Neutrophil (primary cell): ENCODE measurements at regions not wholly inside any gene's neighbourhood (a gene's known extent, or its start where the extent isn't known, plus 50 kb on each side); places are given as distances from the start of the nearest gene placed in this dataset.
"Not testable (repeated sequence)": the region's sequence is repeated elsewhere in the genome, so short reads cannot be mapped to it uniquely, and the experiment has no call there.

ENCODE experiments used
- H3K27ac ChIP-seq: fragments of 200-600 bp; sonication (generic); 2 replicates; pipeline ENCODE4 v1.5.1; 2016; ENCODE audit warnings: mild to moderate bottlenecking, moderate library complexity
- H3K27me3 ChIP-seq: fragments of 200-600 bp; sonication (generic); 2 replicates; pipeline ENCODE4 v1.6.0; 2016; ENCODE audit warnings: mild to moderate bottlenecking
- H3K36me3 ChIP-seq: fragments of 200-600 bp; sonication (generic); 2 replicates; pipeline ENCODE4 v1.5.1; 2017
- H3K4me1 ChIP-seq, 2 experiments: fragments of 200-600 bp in 1 of 2; sonication (generic) in 1 of 2; 1 replicate in 1 of 2; 2 replicates in 1 of 2; pipeline versions ENCODE4 v1.5.1 to v1.6.1; 2013 to 2016; ENCODE audit warnings: low read depth in 1 of 2, low read length in 1 of 2, mild to moderate bottlenecking in 1 of 2, moderate library complexity in 1 of 2; ENCODE audit not compliant: control insufficient read depth in 1 of 2, insufficient read depth in 1 of 2
- H3K4me3 ChIP-seq, 2 experiments: fragments of 200-600 bp in 1 of 2; sonication (generic) in 1 of 2; 1 replicate in 1 of 2; 2 replicates in 1 of 2; pipeline ENCODE4 v1.5.1; 2013 to 2016; ENCODE audit warnings: low read depth in 1 of 2, low read length in 1 of 2, mild to moderate bottlenecking in 1 of 2, moderate library complexity in 1 of 2
- H3K9me3 ChIP-seq: fragments of 200-600 bp; sonication (generic); 2 replicates; pipeline ENCODE4 v1.5.1; 2016
- CTCF ChIP-seq: fragments of 200-600 bp; sonication (generic); IDR thresholded peaks from 2 replicates; pipeline ENCODE4 v1.5.1; 2016; ENCODE audit warnings: antibody characterized with exemption

- H3K36me3 ChIP-seq, H3K27ac ChIP-seq, H3K4me1 ChIP-seq, H3K4me3 ChIP-seq, H3K9me3 ChIP-seq: not testable (repeated sequence)
- H3K27me3 ChIP-seq, result peaks cover 28% of the 10 kb centered on the region
Observed at GRCh38 chr7:27457603-27458565, 204.8 kb downstream of the HIBADH start.

- no peak overlapping the region for H3K27ac ChIP-seq
- no peaks in the 10 kb centered on the region for H3K9me3 ChIP-seq
- no peak overlapping the region for H3K4me3 ChIP-seq
- H3K27me3 ChIP-seq, result peaks cover 37% of the 10 kb centered on the region
- H3K36me3 ChIP-seq, result no peaks in the 10 kb centered on the region
- no peak for TF ChIP-seq CTCF
- H3K4me1 ChIP-seq, result no peaks in the 10 kb centered on the region
Observed at GRCh38 chr7:27459021-27459730, 203.5 kb downstream of the HIBADH start.

- Histone ChIP-seq H3K27me3 (peaks cover 42% of the 10 kb centered on the region), H3K4me1 (no peaks in the 10 kb centered on the region), H3K4me3 (no peak overlapping the region), H3K36me3 (no peaks in the 10 kb centered on the region), H3K9me3 (no peaks in the 10 kb centered on the region), H3K27ac (no peak overlapping the region)
- no peak for TF ChIP-seq CTCF
Observed at GRCh38 chr7:27459731-27460053, 203.0 kb downstream of the HIBADH start.

- Histone ChIP-seq H3K27ac (no peak overlapping the region), H3K27me3 (peaks cover 57% of the 10 kb centered on the region), H3K9me3 (no peaks in the 10 kb centered on the region), H3K36me3 (no peaks in the 10 kb centered on the region), H3K4me3 (no peak overlapping the region), H3K4me1 (no peaks in the 10 kb centered on the region)
- no peak for TF ChIP-seq CTCF
Observed at GRCh38 chr7:27462575-27463270, 200.0 kb downstream of the HIBADH start.

- no peak for TF ChIP-seq CTCF
- Histone ChIP-seq H3K4me3 (no peak overlapping the region), H3K27ac (no peak overlapping the region), H3K36me3 (no peaks in the 10 kb centered on the region), H3K9me3 (no peaks in the 10 kb centered on the region), H3K27me3 (peaks cover 76% of the 10 kb centered on the region), H3K4me1 (no peaks in the 10 kb centered on the region)
Observed at GRCh38 chr7:27464970-27465369, 197.7 kb downstream of the HIBADH start.
